Activated CD8-positive, alpha-beta memory T cell treated with anti-CD3 and anti-CD28 coated beads, Interleukin-2, amount 50 U/mL, for 24 hours (primary cell): ENCODE measurements at regions not wholly inside any gene's neighbourhood (a gene's known extent, or its start where the extent isn't known, plus 50 kb on each side); places are given as distances from the start of the nearest gene placed in this dataset.

Source experiments
- DNase-seq: peaks from one replicate; pipeline ENCODE4 v3.0.0-alpha.2; 2020; ENCODE audit errors: extremely low read depth

GRCh38 chr9:116039312-116039711, 114.3 kb upstream of the PAPPA start:
- DNase-seq, result no peak

DNA sequence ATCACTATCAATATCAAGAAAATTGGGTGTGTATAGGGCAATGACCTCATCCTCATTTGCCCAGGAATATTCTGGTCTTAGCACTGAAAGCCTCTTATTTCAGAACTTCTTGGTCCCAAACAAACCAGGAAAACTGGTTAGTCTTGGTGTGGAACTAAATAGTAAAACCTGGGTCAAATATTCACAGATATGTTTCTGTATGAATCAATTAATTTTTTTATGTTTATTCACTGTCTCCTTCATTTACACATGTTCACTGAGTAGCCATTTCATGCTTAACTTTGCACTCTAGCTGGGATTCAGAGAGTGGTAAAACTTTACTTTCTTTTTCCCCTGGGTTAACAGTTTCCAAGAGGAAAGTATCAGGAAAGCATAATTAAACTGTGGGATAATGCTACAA, 113.7 kb upstream of the PAPPA start:
- DNase-seq, result no peak

DNA sequence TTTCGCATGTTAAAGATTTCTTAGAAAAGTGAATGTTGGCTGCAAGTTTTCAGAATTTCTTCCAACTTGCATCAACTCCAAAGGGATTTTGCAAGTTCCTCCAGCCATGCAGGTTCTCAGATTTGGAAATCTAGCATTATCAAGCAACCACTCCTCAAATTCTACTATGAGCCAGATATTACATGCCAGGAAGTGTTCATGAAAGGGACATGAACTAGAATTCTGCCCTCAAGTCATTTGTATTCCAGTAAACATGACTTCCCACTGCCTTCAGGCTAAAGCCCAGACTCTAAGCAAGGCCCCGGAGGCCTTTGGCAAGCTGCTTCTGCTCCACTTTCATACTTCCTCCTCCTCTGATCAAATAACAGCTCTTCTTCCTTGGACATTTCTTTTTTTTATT, 111.3 kb upstream of the PAPPA start:
- no peak for DNase-seq

DNA sequence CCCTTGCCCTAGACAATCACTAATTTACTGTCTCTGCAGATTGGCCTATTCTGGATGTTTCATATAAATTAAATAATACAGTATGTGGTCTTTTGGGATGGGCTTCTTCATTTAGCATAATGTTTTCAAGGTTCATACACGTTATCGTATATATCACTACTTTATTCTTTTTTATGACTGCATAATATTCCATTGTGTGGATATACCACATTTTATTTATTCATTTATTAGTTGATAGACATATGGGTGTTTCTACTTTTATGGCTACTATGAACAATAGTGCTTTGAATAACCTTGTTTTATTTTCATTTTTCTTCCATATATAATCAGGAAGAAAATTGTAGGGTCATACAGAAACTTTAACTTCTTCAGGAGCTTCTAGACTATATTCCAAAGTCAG, 108.5 kb upstream of the PAPPA start:
- no peak for DNase-seq

DNA sequence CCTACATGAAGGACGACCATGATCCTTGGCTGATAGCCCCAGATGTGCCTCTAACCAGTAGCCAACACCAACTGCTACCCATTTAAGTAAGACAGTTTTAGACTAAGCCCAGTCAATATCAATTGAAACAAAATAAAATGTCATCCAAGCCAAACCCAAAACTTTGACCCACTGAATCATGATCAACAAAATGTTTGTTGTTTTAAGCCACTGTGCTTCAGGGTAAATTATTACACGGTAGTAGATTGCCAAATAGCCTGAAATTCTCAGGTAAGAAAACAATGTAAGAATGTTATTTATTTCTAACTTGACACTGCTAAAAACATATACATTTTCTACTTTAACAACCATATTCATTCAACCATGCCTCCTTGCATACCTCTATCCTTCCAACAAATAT, 105.5 kb upstream of the PAPPA start:
- no peak for DNase-seq

DNA sequence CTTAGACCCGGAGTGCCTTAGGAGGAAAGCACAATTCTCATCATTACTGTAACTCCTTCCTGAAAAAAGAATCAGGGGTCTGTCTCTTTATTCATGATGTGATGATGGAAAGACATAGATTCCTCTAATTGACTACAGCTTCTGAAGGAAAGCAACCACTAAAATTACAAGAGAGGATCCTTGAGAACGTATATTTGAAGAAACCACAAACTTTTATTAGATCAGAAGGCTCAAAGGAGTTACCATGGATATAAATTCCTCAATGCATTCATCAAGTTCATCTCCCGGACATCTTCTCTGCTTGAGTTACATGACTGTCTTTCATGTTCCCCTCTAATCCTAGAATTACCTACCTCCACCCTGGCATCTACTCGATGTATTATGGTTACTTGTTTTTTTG, 104.1 kb upstream of the PAPPA start:
- DNase-seq, result no peak

GRCh38 chr9:116051528-116051927, 102.1 kb upstream of the PAPPA start:
- no peak for DNase-seq

DNA sequence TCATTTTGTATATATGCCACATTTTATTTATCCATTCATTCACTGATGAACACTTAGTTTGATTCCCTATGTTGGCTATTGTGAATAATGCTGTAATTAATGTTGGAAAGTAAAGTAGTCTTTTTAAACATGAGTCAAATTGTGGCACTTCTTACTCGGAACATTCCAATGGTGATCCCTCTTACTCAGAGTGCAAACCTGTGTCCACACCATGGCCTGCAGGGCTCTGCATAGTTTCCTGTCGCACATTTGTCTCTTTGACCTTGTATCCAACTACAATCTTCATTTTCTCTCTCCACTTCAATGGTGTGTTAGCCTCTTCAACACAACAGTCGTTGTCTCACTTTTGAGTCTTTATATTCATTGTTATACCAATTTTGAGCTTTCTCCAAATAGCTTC, 98.1 kb upstream of the PAPPA start:
- no peak for DNase-seq

DNA sequence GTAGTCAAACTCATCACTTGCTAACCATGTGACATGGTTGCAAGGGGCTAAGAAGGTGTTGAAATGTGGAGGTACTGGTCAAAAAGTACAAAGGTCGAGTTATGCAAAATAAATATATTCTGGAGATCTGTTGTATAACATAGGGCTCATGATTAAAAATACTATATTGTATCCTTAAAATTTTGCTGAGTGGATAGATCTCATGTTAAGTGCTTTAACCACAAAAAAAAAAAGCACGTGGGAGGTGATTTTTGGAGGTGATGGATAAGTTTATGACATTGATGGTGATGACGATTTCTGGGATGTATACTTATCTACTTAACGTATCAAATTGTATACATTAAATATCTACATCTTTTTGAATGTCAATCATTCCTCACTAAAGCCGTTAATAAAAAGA, 96.2 kb upstream of the PAPPA start:
- no peak for DNase-seq

DNA sequence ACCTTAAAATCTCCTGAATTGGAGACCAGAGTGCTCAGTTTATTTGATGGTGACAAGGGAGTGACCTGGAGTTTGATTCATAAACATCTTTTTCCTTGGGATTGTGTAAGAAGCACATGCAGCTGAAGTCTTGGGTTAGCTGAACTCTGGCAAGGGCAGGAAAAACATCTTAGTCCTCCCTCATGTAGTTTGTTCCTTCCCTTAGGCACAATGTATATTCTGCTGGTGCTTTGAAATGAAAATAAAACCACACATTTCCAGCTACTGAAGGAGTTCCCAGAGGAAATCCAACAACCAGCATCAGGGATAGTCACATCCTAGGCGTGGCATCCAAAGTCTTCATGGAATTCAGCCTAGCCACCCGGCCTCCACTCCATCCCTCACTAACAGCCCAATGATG, 95.2 kb upstream of the PAPPA start:
- DNase-seq, result no peak

GRCh38 chr9:116059466-116059865, 94.1 kb upstream of the PAPPA start:
- DNase-seq, result no peak

GRCh38 chr9:116060631-116061030, 93.0 kb upstream of the PAPPA start:
- DNase-seq, result no peak

DNA sequence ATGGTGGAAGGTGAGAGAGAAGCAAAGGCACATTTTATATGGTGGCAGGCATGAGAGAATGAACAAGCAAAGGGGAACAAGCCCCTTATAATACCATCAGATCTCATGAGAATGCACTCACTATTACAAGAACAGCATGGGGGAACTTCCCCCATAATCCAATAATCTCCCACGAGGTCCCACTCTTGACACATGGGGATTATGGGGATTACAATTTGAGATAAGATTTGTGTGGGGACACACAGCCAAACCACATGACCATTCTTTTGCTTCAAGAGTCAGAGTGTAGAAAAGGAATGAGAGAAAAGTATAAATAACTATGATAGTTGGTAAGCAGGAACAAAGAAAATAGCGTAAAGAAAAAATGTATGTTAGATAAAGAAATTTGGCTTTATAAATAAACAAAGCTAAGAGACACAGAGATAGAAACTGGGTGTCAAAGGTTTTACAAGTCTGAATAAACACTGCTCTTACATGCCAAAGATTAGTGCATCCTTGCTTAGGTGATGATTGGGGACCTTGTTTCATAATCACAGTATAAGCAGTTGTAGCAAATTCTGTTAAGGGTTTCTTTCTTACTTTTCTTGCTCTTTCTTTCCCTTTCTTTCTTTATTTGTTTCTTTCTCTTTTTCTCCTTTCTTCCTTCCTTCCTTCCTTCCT, 91.9 kb upstream of the PAPPA start:
- no peak for DNase-seq

GRCh38 chr9:116062206-116062550, 91.4 kb upstream of the PAPPA start:
- no peak for DNase-seq

DNA sequence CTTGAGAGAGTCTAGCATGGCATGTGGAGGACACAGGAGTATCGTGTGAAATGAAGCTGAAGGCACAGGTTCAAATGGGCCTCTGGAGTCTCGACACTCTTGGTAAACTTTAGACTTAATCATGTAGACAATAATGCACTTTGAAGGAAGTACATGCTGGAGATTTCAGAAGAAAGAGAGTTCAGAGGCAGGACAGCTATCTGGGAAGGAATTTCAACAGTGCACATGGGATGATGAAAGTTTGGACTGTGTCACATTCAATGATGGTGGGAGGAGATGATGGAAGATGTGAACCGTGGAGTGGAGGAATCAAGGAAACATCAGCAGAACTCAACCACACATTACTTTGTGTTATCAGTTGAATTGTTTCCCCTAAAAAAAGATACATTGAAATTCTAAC, 88.6 kb upstream of the PAPPA start:
- DNase-seq, result no peak

- DNase-seq, result no peak
Measured at GRCh38 chr9:116066221-116066620, 87.4 kb upstream of the PAPPA start.

- no peak for DNase-seq
Measured at GRCh38 chr9:116067566-116067965, 86.0 kb upstream of the PAPPA start.

- DNase-seq, result no peak
Measured at GRCh38 chr9:116070256-116070914, 83.2 kb upstream of the PAPPA start.

GRCh38 chr9:116072046-116072445, 81.5 kb upstream of the PAPPA start:
- no peak for DNase-seq

DNA sequence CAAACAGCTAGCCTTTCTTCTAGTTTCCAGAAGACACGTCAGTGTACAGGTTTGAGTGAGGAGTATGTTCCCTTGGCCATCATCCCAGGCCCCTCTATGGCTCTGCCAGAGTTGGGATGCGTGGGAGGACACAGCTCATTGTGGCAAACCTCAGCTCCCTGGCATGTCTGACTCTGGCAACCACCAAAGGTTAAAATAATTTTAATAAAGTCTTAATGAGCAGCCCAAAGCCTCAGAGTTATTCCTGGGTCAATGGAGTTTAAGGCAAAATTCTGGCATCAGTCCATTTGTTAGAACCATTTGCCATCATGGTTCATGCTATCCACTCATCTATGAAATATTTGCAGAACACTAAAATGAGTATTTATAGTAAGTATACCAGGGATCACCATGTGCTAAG, 79.8 kb upstream of the PAPPA start:
- no peak for DNase-seq

DNA sequence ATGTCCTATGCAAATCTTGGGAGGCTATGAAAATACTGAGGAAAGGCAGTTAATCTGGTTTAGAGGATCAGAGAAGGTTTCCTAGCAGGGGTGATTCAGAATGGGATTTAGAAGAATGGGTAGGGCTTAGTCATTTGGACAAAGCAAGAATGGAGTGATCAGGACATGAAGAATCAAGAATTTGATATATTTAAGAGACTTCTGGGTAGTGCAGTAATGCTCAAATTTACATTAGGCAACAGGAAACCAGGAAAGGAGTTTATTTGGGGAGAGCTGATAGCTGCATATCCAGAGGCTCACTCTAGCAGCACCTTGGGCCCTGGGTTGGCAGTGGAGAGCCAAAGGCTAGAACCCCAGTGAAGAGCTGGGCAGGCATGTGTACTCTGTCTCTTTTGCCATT, 78.9 kb upstream of the PAPPA start:
- no peak for DNase-seq

- DNase-seq, result no peak
Measured at GRCh38 chr9:116075191-116075590, 78.4 kb upstream of the PAPPA start.

DNA sequence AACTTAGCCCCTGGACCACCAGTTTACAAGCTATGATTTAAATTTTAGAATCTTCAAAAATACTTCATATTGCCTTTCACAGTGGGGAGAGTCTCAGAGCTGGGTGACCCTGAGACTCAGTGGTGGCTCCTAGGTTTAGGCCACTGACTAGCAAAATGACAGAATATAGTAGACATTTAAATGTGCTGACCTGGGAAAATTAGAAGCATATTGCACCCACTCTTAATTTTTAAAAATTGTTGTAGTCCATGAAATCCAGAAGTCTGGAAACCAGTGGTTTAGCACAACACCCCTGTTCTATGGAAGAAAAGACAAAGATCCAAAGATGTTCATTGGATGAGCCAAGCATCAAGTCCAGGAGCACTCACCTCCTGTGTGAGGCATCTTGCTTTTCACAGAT, 75.0 kb upstream of the PAPPA start:
- DNase-seq, result no peak

DNA sequence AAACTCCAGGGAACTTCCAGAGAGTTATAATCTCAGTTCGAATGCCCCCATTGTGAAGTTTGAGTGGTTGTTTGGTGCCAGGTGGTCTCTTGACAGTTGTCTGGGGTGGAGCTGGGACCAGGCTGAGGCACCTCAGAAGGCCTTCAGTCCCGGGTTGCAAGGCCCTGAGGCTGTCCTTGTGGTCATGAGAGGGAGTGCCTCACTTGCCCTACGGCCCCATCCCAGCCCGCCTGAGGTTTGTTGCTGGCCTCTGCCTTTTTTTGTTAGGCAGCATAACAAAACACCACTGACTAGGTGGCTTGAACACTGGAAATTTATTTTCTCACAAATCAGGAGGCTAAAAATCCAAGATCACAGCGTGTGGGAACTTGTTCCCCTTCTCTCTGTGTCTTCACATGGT, 73.0 kb upstream of the PAPPA start:
- DNase-seq, result no peak
